K562 (cell line): ENCODE measurements at regions not wholly inside any gene's neighbourhood (a gene's known extent, or its start where the extent isn't known, plus 50 kb on each side); places are given as distances from the start of the nearest gene placed in this dataset.

Experiments
- ATAC-seq: fragments of 200-7000 bp; cut with Tn5 transposase; 3 replicates; pipeline ENCODE4 v1.9.1; 2020; ENCODE audit warnings: moderate library complexity
- BruUV-seq: library from RNA; stranded (reverse); fragments of 400-500 nt; replicated peaks from 2 replicates; lab custom pipeline; 2021; lab: Mats Ljungman, UMichigan
- CTCF ChIA-PET: fragments of 300-600 bp; formaldehyde crosslinking; extraction: SDS; loops from one replicate; lab custom pipeline; 2021; ENCODE audit warnings: low intra/inter-chr PET ratio; lab: Yijun Ruan, JAX
- POLR2A ChIA-PET: fragments of 300-600, 350-650 bp; sonication (Branson Sonifier 250); formaldehyde crosslinking; extraction: SDS; loops from one replicate; lab custom pipeline; 2021; ENCODE audit warnings: antibody characterized with exemption, inconsistent platforms; lab: Yijun Ruan, JAX
- DNase-seq, 4 experiments: peaks; one replicate each; pipeline versions ENCODE4 v3.0.0 to v3.0.0-alpha.2; 2011 to 2018; ENCODE audit warnings: low spot score in 3 of 4, mixed read lengths in 3 of 4; ENCODE audit errors: extremely low read depth in 1 of 4
- FAIRE-seq: peaks from 2 replicates; lab custom pipeline; 2011; peaks lifted over from hg19 to GRCh38; lab: Jason Lieb, UNC
- H2AFZ ChIP-seq: 2 replicates; pipeline ENCODE4 v1.6.0; 2011; ENCODE audit warnings: low read depth, low read length, control low read depth, inconsistent platforms
- H3K27ac ChIP-seq: fragments of 200-600 bp; 3 replicates; pipeline ENCODE4 v1.8.0; 2011; ENCODE audit warnings: low read depth, mild to moderate bottlenecking, control low read depth, inconsistent platforms, low read length, moderate library complexity, mixed read lengths; ENCODE audit errors: extremely low read depth
- H3K27me3 ChIP-seq, 2 experiments: fragments of 300-600 bp in 1 of 2; 2 replicates in 1 of 2; 3 replicates in 1 of 2; pipeline versions ENCODE4 v1.6.0 to v1.8.0; 2011; ENCODE audit warnings: inconsistent platforms in 2 of 2, low read length in 2 of 2, mild to moderate bottlenecking in 1 of 2, mixed read lengths in 1 of 2, moderate library complexity in 1 of 2; ENCODE audit not compliant: control insufficient read depth in 2 of 2, insufficient read depth in 2 of 2
- H3K36me3 ChIP-seq: fragments of 300-600 bp; 3 replicates; pipeline ENCODE4 v1.8.0; 2011; ENCODE audit warnings: mild to moderate bottlenecking, low read length, inconsistent platforms; ENCODE audit not compliant: control insufficient read depth, insufficient read depth
- H3K4me1 ChIP-seq, 2 experiments: fragments of 200-600 bp in 1 of 2; replicated peaks in 1 of 2; 2 replicates in 1 of 2; 3 replicates in 1 of 2; pipeline versions ENCODE4 v1.5.1 to v1.8.0; 2011; ENCODE audit warnings: inconsistent platforms in 2 of 2, low read length in 2 of 2, mild to moderate bottlenecking in 1 of 2, mixed read lengths in 1 of 2, moderate library complexity in 1 of 2; ENCODE audit not compliant: control insufficient read depth in 2 of 2, insufficient read depth in 2 of 2
- H3K4me2 ChIP-seq: 2 replicates; pipeline ENCODE4 v1.6.1; 2011; ENCODE audit warnings: low read length, control low read depth, inconsistent platforms, mixed read lengths; ENCODE audit not compliant: insufficient read depth
- H3K4me3 ChIP-seq: fragments of 200-600 bp; sonication (generic), shearing (Covaris generic); 2 replicates; pipeline ENCODE4 v1.5.1; 2016; ENCODE audit warnings: control low read depth, inconsistent platforms
- H3K79me2 ChIP-seq: fragments of 200-600 bp; 3 replicates; pipeline ENCODE4 v1.8.0; 2011; ENCODE audit warnings: low read length, inconsistent platforms; ENCODE audit not compliant: control insufficient read depth, insufficient read depth
- H3K9ac ChIP-seq, 2 experiments: 2 replicates each; pipeline versions ENCODE4 v1.6.0 to v1.6.1; 2011; ENCODE audit warnings: low read depth in 2 of 2, low read length in 2 of 2, control low read depth in 1 of 2, inconsistent platforms in 1 of 2, mild to moderate bottlenecking in 1 of 2, mixed read lengths in 1 of 2; ENCODE audit not compliant: insufficient read depth in 1 of 2
- H3K9me1 ChIP-seq: one replicate; pipeline ENCODE4 v1.6.0; 2011; ENCODE audit warnings: inconsistent platforms, mild to moderate bottlenecking, low read length, moderate library complexity; ENCODE audit not compliant: control insufficient read depth, insufficient read depth
- H3K9me3 ChIP-seq: replicated peaks from 2 replicates; pipeline ENCODE4 v1.5.1; 2011; ENCODE audit warnings: low read depth, low read length, inconsistent platforms; ENCODE audit not compliant: control insufficient read depth, insufficient read depth
- H4K20me1 ChIP-seq: replicated peaks from 2 replicates; pipeline ENCODE4 v1.6.1; 2011; ENCODE audit warnings: low read length, inconsistent platforms, mixed read lengths; ENCODE audit not compliant: control insufficient read depth, insufficient read depth
- CBX1 ChIP-seq: sonication (generic); IDR thresholded peaks from 2 replicates; pipeline ENCODE4 v1.6.1; 2016; ENCODE audit warnings: antibody characterized with exemption, low read depth, mild to moderate bottlenecking
- CSDE1 ChIP-seq, 2 experiments: fragments of 450-650 bp; IDR thresholded peaks; 2 replicates each; pipeline ENCODE4 v1.6.1; 2016; ENCODE audit warnings: mild to moderate bottlenecking in 1 of 2
- DLX4 ChIP-seq: fragments of 250-450 bp; sonication (Bioruptor Pico); IDR thresholded peaks from 2 replicates; pipeline ENCODE4 v1.6.1; 2021; ENCODE audit warnings: mild to moderate bottlenecking
- E2F1 ChIP-seq: sonication (generic); formaldehyde crosslinking; IDR thresholded peaks from 2 replicates; pipeline ENCODE4 v1.8.1; 2023; ENCODE audit warnings: mild to moderate bottlenecking, missing genetic modification reagents, moderate library complexity
- EZH2 ChIP-seq: IDR thresholded peaks from 2 replicates; pipeline ENCODE4 v1.6.1; 2012; ENCODE audit warnings: low read depth, mild to moderate bottlenecking, inconsistent platforms, low read length, borderline replicate concordance
- FOXJ2 ChIP-seq: fragments of 200-800 bp; sonication (Bioruptor generic); IDR thresholded peaks from 2 replicates; pipeline ENCODE4 v1.6.1; 2016; ENCODE audit warnings: missing genetic modification characterization, missing compliant biosample characterization
- GABPB1 ChIP-seq: sonication (generic); formaldehyde crosslinking; IDR thresholded peaks from 2 replicates; pipeline ENCODE4 v1.8.0; 2022; ENCODE audit warnings: mild to moderate bottlenecking, missing genetic modification reagents
- MAFK ChIP-seq: IDR thresholded peaks from 2 replicates; pipeline ENCODE4 v1.6.1; 2011; ENCODE audit warnings: low read length, improper control_type of control experiment
- MBD2 ChIP-seq: sonication (generic); IDR thresholded peaks from 2 replicates; pipeline ENCODE4 v1.6.1; 2016; ENCODE audit warnings: low read depth, borderline replicate concordance
- NR2C2 ChIP-seq, 2 experiments: fragments of 200-800 bp in 1 of 2; sonication (Bioruptor generic) in 1 of 2; sonication (generic) in 1 of 2; formaldehyde crosslinking in 1 of 2; IDR thresholded peaks; 2 replicates each; pipeline versions ENCODE4 v1.6.1 to v1.8.0; 2016 to 2022; ENCODE audit warnings: mild to moderate bottlenecking in 1 of 2, missing compliant biosample characterization in 1 of 2, missing genetic modification characterization in 1 of 2, missing genetic modification reagents in 1 of 2
- SRSF3 ChIP-seq: fragments of 200-400 bp; formaldehyde crosslinking; IDR thresholded peaks from 2 replicates; pipeline ENCODE4 v1.6.1; 2016; ENCODE audit warnings: mild to moderate bottlenecking, low read length, moderate library complexity; ENCODE audit not compliant: insufficient read depth
- TBP ChIP-seq: optimal IDR thresholded peaks from 2 replicates; pipeline ENCODE3; 2011; ENCODE audit warnings: low read depth, low read length, improper control_type of control experiment
- WGBS: fragments of 100-300 bp; shearing (Covaris generic); methylation state at CpG from one replicate; pipeline ENCODE4 v1.1.6; 2016; ENCODE audit warnings: low coverage, mixed read lengths; ENCODE audit not compliant: insufficient coverage; ENCODE audit errors: missing lambda C conversion rate; 5-methylcytosine and 5-hydroxymethylcytosine counted together
- in situ Hi-C: fragments of 300-500 bp; cut with MboI; formaldehyde crosslinking; loops from 4 replicates; pipeline ENCODE4 v1.15.0; 2018; ENCODE audit warnings: inconsistent platforms, mixed read lengths
- intact Hi-C: fragments of 100-400 bp; cut with micrococcal nuclease; formaldehyde crosslinking; loops from 2 replicates; pipeline ENCODE4 v1.14.2; 2022

- no peaks in the 10 kb centered on the region for H3K9me1 ChIP-seq
- ATAC-seq (no peak), FAIRE-seq (no peak), DNase-seq (no peak)
- H3K9me3 ChIP-seq = no peaks in the 10 kb centered on the region
- POLR2A ChIA-PET = no interaction called here
- no TSS peak for BruUV-seq
- H3K36me3 ChIP-seq = no peaks in the 10 kb centered on the region
- H3K4me1 ChIP-seq = no peaks in the 10 kb centered on the region
- WGBS = 0% methylated on average over 4 of the region's 4 CpGs
- H3K4me3 ChIP-seq = no peak overlapping the region
- no peak overlapping the region for H3K27ac ChIP-seq
- no peak overlapping the region for H3K4me2 ChIP-seq
- no peaks in the 10 kb centered on the region for H3K79me2 ChIP-seq
- intact Hi-C loops = no loop called here
- no peaks in the 10 kb centered on the region for H3K27me3 ChIP-seq
- H3K9ac ChIP-seq = no peak overlapping the region
- TF ChIP-seq MAFK = no peak
- no peak for TF ChIP-seq TBP
- no peak for TF ChIP-seq MBD2
- no peak for TF ChIP-seq EZH2
- no peak for TF ChIP-seq GABPB1 (CRISPR knock-in tag)
- no peak for TF ChIP-seq FOXJ2 (tag)
- TF ChIP-seq SRSF3 = no peak
- no peak for TF ChIP-seq CBX1
- TF ChIP-seq NR2C2 (CRISPR knock-in tag; IDR thresholded peaks at IDR 0.05) = no peak
- no peak for TF ChIP-seq NR2C2 (tag; IDR thresholded peaks at IDR 0.05)
- no peak for TF ChIP-seq CSDE1 (IDR thresholded peaks at IDR 0.05)
- TF ChIP-seq DLX4 = no peak
- no peak for TF ChIP-seq E2F1 (CRISPR knock-in tag)
- TF ChIP-seq, all 486 proteins: peak for 0
- CTCF ChIA-PET = no interaction called here
- Histone ChIP-seq H4K20me1 (no peaks in the 10 kb centered on the region), H2AFZ (no peak overlapping the region)
- in situ Hi-C loops = no loop called here
These were observed 559.6 kb upstream of the NRSN1 start for GRCh38 chr6:23566418-23566817.
